BE2C (cell line): ENCODE measurements at regions not wholly inside any gene's neighbourhood (a gene's known extent, or its start where the extent isn't known, plus 50 kb on each side); places are given as distances from the start of the nearest gene placed in this dataset.

ENCODE experiments used
- DNase-seq: peaks from one replicate; pipeline ENCODE4 v3.0.0-alpha.2; 2020
- H3K27me3 ChIP-seq: fragments of 250-450 bp; sonication (Bioruptor Pico); 2 replicates; pipeline ENCODE4 v1.5.1; 2020; ENCODE audit warnings: mild to moderate bottlenecking
- H3K36me3 ChIP-seq: fragments of 250-450 bp; sonication (Bioruptor Pico); 2 replicates; pipeline ENCODE4 v1.5.1; 2020; ENCODE audit warnings: mild to moderate bottlenecking
- H3K4me1 ChIP-seq: fragments of 250-450 bp; sonication (Bioruptor Pico); 2 replicates; pipeline ENCODE4 v1.5.1; 2020
- H3K4me3 ChIP-seq: 2 replicates; pipeline ENCODE4 v1.5.1; 2011; ENCODE audit warnings: low read depth, low read length
- H3K9me3 ChIP-seq: fragments of 250-450 bp; sonication (Bioruptor Pico); 2 replicates; pipeline ENCODE4 v1.5.1; 2020
- TF ChIP-seq, protein P1 (sequence below): IDR thresholded peaks from 2 replicates; pipeline ENCODE4 v1.5.1; 2012; ENCODE audit warnings: mild to moderate bottlenecking, low read depth, low read length

- H3K4me1 ChIP-seq: no peaks in the 10 kb centered on the region
- H3K36me3 ChIP-seq: no peaks in the 10 kb centered on the region
- TF ChIP-seq, protein P1, sequence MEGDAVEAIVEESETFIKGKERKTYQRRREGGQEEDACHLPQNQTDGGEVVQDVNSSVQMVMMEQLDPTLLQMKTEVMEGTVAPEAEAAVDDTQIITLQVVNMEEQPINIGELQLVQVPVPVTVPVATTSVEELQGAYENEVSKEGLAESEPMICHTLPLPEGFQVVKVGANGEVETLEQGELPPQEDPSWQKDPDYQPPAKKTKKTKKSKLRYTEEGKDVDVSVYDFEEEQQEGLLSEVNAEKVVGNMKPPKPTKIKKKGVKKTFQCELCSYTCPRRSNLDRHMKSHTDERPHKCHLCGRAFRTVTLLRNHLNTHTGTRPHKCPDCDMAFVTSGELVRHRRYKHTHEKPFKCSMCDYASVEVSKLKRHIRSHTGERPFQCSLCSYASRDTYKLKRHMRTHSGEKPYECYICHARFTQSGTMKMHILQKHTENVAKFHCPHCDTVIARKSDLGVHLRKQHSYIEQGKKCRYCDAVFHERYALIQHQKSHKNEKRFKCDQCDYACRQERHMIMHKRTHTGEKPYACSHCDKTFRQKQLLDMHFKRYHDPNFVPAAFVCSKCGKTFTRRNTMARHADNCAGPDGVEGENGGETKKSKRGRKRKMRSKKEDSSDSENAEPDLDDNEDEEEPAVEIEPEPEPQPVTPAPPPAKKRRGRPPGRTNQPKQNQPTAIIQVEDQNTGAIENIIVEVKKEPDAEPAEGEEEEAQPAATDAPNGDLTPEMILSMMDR: peak; percentile 44
- peaks cover 13% of the 10 kb centered on the region for H3K27me3 ChIP-seq
- no peak for DNase-seq
- no peaks in the 10 kb centered on the region for H3K9me3 ChIP-seq
- no peak overlapping the region for H3K4me3 ChIP-seq
Observed at GRCh38 chr13:97849305-97849704, 104.2 kb upstream of the IPO5 start.

DNA sequence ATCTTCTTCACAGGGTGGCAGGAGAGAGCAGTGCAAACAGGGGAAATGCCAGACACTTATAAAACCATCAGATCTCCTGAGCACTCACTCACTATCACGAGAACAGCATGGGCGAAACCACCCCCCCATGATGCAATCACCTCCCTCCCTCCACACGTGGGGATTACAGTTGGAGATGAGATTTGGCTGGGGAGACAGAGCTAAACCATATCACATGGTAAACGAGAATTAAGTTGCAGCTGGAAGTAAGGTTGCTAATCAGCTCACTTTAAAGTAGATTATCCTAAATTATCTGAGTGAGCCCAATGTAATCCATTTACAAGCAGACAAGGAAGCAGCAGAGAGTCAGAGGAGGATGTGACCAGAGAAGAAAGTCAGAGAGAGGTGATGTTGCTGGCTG, 102.2 kb upstream of the IPO5 start:
- H3K4me1 ChIP-seq: peaks cover 4% of the 10 kb centered on the region; the same call in 1 of the 2 replicates
- H3K9me3 ChIP-seq: no peaks in the 10 kb centered on the region
- TF ChIP-seq, protein P1: no peak
- DNase-seq: no peak
- no peaks in the 10 kb centered on the region for H3K36me3 ChIP-seq
- H3K4me3 ChIP-seq: no peak overlapping the region
- H3K27me3 ChIP-seq: peaks cover 13% of the 10 kb centered on the region

DNA sequence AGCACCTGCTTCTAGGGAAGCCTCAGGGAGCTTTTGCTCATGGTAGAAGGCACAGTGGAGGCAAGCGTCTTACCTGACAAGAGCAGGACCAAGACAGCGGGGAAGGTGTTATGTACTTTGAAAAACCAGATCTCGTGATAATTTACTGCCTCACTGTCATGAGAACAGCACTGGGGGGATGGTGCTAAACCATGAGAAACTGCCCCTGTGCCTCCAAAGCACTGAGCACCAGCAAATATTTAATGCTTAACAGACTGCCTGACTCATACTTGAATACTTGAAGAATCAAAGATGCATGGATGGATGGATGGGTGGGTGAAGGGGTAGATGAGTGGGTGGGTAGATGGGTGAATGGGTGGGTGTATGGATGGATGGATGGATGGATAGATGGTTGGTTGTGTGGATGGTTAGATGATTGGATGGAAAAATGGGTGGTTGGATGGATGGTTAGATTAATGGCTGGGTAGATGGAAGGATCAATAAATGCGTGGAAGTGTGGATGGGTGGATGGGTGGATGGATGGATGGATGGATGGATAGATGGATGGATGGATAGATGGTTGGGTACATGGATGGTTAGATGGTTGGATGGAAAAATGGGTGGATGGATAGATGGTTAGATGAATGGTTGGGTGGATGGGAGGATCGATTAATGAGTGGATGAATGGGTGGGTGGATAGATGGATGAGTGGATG, 101.1 kb upstream of the IPO5 start:
- peaks cover 6% of the 10 kb centered on the region for H3K27me3 ChIP-seq
- peaks cover 4% of the 10 kb centered on the region; the same call in 1 of the 2 replicates for H3K4me1 ChIP-seq
- no peak for DNase-seq
- TF ChIP-seq, protein P1: no peak
- H3K4me3 ChIP-seq: no peak overlapping the region
- no peaks in the 10 kb centered on the region for H3K9me3 ChIP-seq
- H3K36me3 ChIP-seq: no peaks in the 10 kb centered on the region

- H3K4me3 ChIP-seq: no peak overlapping the region
- H3K27me3 ChIP-seq: no peaks in the 10 kb centered on the region
- DNase-seq: no peak
- no peaks in the 10 kb centered on the region for H3K9me3 ChIP-seq
- H3K4me1 ChIP-seq: peaks cover 4% of the 10 kb centered on the region; the same call in 1 of the 2 replicates
- no peaks in the 10 kb centered on the region for H3K36me3 ChIP-seq
- TF ChIP-seq, protein P1: no peak
Observed at GRCh38 chr13:97853550-97853949, 99.9 kb upstream of the IPO5 start.

DNA sequence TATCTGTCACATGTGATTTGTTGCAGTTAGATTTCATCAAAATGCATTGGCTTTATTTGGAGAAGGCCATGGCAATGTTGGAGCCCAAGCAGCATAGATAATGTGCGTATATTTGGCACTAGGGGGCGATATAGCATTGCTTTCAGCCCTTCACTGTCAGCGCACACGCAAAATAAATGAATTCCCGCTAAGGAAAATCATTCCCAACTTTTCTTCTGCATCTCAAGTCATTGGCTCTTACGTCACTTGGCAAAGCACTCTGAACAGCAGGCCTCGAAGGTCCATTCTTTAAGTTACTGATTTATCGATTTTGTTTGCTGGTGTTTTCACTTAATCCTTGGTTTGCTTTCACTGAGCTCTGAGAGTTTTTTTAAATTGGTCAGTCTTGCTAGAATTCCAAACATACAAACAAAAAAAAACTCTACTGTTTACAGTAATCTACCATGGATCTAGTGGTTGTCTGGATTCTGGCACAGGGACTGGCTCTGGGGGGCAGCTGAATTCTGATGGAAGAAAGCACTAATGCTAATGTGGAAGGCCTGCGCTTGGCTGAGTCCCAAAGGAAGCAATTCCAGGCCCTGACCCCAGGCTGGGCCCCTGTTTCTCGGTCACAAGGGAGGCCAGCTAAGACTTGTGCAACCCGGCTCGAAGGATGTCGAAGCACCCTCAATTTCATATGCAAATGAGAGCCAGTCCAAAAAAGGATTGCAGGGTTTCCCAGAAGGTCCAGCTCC, 97.7 kb upstream of the IPO5 start:
- peaks cover 4% of the 10 kb centered on the region; the same call in 1 of the 2 replicates for H3K4me1 ChIP-seq
- no peaks in the 10 kb centered on the region for H3K27me3 ChIP-seq
- no peaks in the 10 kb centered on the region for H3K36me3 ChIP-seq
- TF ChIP-seq, protein P1: peak; percentile 94
- H3K9me3 ChIP-seq: no peaks in the 10 kb centered on the region
- H3K4me3 ChIP-seq: no peak overlapping the region
- DNase-seq: peak; percentile 58

DNA sequence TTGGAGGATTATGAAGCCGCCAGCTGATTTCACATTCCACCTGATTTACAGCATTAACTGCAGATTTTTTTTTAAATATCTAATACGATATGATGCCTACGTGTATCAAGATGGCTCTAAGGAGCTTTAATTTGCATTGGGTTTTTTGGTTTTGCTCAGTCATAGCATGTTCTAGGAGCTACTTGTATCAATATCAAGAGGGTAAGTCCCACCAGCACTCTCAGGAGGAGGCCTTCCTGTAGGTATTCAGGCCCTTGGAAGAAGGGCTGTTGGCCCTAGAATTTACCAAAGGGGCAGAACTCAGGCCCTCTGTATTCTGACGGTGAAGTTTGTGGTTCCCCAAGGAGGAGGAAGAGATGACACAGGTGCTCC, 97.2 kb upstream of the IPO5 start:
- TF ChIP-seq, protein P1: no peak
- no peaks in the 10 kb centered on the region for H3K36me3 ChIP-seq
- H3K4me1 ChIP-seq: peaks cover 4% of the 10 kb centered on the region; the same call in 1 of the 2 replicates
- DNase-seq: no peak
- no peaks in the 10 kb centered on the region for H3K9me3 ChIP-seq
- H3K27me3 ChIP-seq: no peaks in the 10 kb centered on the region
- H3K4me3 ChIP-seq: no peak overlapping the region
